GM19351 (cell line): ENCODE measurements at regions not wholly inside any gene's neighbourhood (a gene's known extent, or its start where the extent isn't known, plus 50 kb on each side); places are given as distances from the start of the nearest gene placed in this dataset.

Experiments
- ATAC-seq: cut with Tn5 transposase; IDR thresholded peaks from one replicate; pipeline ENCODE4 v1.9.1; 2021; ENCODE audit warnings: mild to moderate bottlenecking, moderate library complexity; ENCODE audit not compliant: unreplicated experiment

DNA sequence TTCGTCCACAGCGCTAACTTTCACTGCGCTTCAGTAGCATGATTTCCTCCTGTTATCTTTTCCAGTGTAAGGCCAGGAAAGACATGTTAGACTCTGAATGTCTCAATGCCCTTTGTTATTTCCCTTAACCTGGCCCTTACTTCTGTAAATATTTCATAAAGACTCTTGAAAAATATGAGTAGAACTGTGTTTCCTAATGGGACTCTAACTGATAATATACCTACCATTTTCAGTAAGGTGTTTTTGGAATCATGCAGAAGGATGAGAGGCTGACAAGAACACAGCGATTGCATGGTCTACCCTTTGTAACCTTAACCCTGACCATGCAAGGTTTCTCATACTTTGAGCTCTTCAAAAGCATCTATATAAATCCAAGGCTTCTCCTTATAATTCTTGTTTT, 550.1 kb downstream of the SLITRK6 start:
- no peak for ATAC-seq

- ATAC-seq = no peak
Observed at GRCh38 chr13:85247780-85248179, 551.4 kb downstream of the SLITRK6 start.

- ATAC-seq = no peak
Observed at GRCh38 chr13:85243831-85244230, 555.4 kb downstream of the SLITRK6 start.

DNA sequence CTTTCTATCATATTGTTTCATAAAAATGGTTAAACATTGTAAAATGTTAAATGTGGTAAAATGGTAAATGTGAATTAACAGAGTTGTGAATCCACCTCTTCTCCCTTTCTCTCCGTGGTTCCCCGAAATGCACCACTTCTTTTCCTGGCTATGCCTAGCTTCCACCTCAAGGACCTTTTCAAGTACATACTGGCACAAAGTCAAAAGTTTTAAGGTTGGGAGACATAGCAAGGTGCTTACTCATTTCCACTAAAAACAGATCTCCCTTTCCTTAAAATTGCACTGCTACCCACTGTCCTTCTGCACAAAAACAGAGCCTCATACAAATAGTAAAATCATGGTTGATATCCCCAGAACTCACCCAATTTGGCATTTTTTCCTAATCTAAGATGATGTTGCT, 558.2 kb downstream of the SLITRK6 start:
- no peak for ATAC-seq

DNA sequence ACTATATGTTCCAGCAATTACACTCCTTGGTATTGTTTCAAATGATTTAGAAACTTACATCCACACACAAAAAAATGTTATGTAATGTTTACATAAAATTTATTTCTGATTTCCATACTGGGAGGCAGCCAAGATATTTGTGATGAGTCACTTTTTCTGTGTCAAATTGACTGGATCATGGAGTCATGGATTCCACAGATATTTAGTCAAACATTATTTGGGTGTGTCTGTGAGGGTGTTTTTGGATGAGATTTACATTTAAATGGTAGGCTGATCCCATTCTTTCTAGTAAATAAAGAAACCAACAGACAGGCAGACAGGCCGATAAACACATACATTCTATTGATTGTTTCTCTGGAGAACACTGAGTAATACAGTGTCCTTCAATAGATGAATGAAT, 562.8 kb downstream of the SLITRK6 start:
- no peak for ATAC-seq

GRCh38 chr13:85230691-85231093, 568.5 kb downstream of the SLITRK6 start:
- no peak for ATAC-seq

- ATAC-seq = no peak
Observed at GRCh38 chr13:85228692-85229091, 570.5 kb downstream of the SLITRK6 start.

GRCh38 chr13:85223883-85224656, 575.1 kb downstream of the SLITRK6 start:
- no peak for ATAC-seq

DNA sequence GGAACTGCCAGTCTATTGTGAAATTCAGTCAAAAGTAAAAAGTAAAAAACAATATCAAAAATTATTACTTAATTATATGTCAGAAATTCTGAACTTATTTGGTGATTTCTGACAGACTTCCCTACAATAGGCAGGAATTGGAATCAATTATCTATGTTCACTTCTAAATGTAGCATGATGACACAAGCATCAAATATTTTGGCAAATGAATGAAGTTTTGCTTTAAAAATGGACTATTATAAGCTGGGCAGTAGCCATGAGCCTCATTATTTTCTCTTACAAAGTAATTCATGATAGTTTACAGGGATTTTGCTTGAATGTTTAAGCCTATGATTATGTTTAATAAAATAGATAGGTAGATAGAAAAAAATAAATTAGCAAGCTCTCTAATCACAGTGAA, 582.6 kb downstream of the SLITRK6 start:
- ATAC-seq = no peak

GRCh38 chr13:85212692-85213091, 586.5 kb downstream of the SLITRK6 start:
- no peak for ATAC-seq

DNA sequence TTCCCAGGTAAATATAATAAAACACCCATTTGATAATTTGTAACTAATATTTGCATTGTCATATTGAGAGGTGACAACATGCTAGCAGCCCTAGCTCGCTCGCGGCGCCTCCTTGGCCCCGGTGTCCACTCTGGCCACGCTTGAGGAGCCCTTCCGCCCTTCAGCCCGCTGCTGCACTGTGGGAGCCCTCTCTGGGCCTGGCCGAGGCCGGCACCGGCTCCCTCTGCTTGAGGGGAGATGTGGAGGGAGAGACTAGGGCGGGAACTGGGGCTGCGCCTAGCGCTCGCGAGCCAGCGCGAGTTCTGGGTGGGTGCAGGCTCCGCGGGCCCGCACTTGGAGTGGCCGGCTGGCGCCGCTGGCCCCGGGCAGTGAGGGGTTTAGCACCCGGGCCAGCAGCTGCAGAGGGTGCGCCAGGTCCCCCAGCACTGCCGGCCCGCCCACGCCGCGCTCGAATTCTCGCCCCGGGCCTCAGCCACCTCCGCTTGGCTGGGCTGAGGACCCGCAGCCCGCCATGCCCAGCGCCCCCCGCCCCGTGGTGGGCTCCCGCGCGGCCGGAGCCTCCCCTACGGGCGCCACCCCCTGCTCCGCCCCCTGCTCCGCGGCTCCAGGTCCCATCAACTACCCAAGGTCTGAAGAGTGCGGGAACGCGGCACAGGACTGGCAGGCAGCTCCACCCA, 594.4 kb downstream of the SLITRK6 start:
- no peak for ATAC-seq

DNA sequence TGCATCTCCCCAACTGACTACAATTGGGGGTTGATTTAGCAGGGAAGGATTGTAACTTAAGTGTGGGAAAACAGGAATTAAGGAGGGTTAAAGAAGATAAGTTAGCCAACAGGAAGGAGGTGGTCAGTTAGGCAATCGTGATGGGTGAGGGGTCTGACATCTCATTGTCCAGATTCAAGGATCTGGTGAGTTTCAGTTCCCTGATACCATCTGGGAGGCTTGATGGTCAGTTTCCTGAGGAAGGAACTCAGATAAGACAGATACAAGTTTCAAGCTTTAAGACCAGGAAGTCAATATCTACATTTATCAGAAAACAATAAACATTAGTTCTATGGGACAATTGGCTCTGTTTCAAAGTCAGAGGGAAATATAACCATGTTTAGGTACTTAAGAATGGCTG, 601.8 kb downstream of the SLITRK6 start:
- ATAC-seq = no peak

DNA sequence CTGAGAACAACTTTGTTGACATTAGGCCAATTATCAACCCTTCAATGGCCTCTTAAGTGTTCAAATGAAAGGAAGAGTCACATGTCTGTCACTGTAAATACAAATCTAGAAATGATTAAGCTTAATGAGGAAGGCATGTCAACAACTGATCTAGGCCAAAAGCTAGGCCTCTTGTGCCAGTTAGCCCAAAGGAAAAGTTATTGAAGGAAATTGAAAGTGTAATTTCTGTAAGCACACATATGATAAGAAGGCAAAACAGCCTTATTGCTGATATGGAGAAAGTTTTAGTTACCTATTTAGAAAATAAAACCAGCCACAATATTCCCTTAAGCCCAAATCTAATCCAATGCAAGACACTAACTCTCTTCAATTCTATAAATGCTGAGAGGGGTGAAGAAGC, 604.7 kb downstream of the SLITRK6 start:
- ATAC-seq = no peak

- no peak for ATAC-seq
Observed at GRCh38 chr13:85191996-85192718, 607.1 kb downstream of the SLITRK6 start.

- no peak for ATAC-seq
Observed at GRCh38 chr13:85186356-85187045, 612.7 kb downstream of the SLITRK6 start.

DNA sequence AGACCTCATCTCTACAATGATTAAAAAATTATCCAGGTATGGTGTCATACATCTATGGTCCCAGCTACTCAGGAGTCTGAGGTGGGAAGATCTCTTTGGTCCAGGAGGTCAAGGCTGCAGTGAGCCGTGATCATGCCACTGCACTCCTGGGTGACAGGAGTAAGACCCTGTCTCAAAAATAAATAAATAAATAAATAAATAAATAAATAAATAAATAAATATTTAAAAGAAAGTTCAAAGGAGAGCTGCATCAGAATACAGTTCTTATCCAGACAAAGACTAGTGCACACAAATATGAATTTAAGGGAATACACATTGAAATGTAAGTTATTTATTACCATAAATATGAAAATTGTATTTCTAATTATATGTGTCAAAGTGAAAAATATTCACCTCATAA, 624.9 kb downstream of the SLITRK6 start:
- ATAC-seq = no peak

- no peak for ATAC-seq
Observed at GRCh38 chr13:85170372-85170771, 628.8 kb downstream of the SLITRK6 start.

GRCh38 chr13:85166891-85167290, 632.3 kb downstream of the SLITRK6 start:
- ATAC-seq = no peak

GRCh38 chr13:85163063-85163462, 636.2 kb downstream of the SLITRK6 start:
- ATAC-seq = no peak

DNA sequence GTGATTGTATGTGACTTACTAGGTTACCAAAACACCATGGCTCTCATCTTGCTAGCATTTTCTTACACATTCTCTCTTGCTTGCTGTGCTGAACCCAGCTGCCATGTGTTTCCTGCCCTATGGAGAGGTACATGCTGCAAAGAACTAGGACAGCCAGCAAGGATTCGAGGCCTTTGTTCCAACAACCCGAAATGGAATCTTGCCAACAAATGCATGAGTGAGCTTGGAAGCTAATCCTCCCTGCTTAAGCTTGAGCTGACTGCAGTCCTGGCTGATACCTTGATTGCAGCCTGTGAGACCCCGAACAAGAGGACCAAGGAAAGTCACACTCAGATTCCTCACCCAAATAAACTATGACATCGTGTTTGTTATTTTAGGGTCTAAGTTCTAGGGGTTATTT, 651.2 kb downstream of the SLITRK6 start:
- no peak for ATAC-seq

DNA sequence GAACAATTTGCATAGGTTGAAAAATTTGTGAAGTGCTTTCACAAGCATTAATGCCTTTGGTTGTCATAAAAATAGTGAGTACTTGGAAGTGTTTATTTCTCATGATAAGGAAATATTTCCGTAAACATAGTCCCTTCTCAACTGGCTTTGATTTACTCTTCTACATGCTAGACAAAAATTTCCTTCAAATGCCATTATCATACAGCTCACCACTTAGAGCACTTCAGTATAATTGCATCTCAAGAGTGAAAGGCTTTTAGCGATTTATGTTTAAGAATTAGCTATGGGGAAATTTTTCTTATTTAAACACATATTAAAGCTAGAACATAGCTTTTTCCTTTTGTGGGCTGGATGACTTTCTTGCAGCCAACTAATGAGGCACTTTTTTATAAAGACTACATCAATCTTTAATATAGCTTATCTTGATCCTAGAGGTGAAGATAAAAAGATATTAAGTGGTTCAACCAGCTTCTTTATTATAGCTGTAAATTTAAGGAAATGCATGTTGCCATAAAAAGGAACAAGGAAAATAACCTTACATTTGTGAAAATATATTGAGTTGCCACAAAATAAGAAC, 656.8 kb downstream of the SLITRK6 start:
- ATAC-seq = no peak
